ENCODE measurements at regions not wholly inside any gene's neighbourhood (a gene's known extent, or its start where the extent isn't known, plus 50 kb on each side); places are given as distances from the start of the nearest gene placed in this dataset.

GRCh38 chr5:84715686-84716085, 331.0 kb upstream of the EDIL3 start:
- TF ChIP-seq CTCF (optimal IDR thresholded peaks at IDR 0.05 in 1 of 3, IDR thresholded peaks at IDR 0.05 in 1 of 3, conservative IDR thresholded peaks at IDR 0.05 in 1 of 3; ENCODE audit: extremely low read depth in 1 of 3, insufficient read depth in 2 of 3, low read length in 3 of 3) (no peak), EZH2 (IDR thresholded peaks at IDR 0.05; ENCODE audit: low read length) (no peak)
